ENCODE measurements at regions not wholly inside any gene's neighbourhood (a gene's known extent, or its start where the extent isn't known, plus 50 kb on each side); places are given as distances from the start of the nearest gene placed in this dataset.

DNA sequence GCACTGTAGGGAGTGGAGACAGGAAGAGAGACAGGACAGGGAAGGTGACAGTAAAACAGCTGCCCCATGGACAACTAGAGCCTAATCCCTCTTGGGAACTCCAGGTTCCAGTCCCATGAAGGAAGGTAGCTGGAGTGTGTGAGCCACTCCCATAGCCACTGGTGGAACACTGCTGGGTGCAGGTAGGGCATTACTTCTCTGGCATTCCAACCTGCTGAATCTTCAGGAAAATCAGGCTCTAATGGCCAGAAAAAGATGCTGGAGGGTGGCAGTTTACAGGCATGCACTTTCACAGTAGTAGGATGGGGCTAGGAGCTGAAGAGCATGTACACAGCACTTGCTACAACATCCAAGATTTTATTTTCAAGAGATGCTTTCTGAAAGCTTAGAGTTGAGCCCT is 259.4 kb downstream of the AUH start:
- DNase-seq = no peak

DNA sequence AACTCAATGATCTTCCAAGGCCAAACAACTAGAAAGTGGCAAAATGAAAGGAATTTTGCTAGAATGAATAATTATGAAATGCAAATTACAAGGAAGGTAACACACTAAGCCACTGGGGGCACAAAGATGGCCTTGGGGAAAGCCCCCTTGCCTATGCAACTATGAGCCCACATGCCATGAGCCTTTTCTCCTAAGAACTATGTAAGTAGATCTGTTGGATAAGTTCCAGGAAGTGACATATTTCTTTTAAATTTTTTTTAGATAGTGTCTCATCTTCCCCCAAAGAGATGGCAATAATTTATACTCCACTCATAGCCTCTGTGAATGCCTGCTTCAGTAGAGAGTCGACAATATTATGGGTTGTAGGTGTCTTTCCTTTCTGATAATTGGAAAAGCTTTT is 257.8 kb downstream of the AUH start:
- no peak for DNase-seq

DNA sequence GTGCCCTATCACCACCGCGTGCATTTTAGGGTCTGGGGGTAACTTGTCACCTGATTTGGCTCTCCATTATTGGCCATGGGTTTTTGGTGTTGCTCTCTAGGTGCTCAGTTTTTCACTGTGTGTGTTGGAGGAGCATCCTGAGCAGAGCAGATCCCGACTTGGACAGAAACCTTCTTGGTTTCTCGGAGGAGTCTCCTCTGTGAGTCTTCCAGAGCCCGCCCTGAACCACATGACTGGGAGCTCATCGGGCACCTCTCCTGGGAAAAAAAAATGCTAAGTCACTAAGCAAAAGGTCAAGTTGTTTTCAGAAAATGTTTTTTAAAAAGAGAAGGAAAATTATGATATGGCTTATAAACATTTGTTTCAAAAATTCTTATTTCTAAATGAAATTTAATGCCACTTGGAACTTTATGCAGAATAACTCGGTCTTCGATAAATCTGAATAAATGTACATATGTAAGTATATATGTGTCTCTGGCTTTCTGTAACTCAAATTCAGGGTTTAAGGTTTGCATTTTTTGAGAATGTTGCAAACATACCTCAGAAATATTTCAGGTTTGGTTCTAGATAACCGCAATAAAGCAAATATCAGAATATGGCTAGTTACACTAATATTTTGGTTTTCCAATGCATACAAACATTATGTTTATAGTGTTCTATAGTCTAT is 255.2 kb downstream of the AUH start:
- no peak for DNase-seq

DNA sequence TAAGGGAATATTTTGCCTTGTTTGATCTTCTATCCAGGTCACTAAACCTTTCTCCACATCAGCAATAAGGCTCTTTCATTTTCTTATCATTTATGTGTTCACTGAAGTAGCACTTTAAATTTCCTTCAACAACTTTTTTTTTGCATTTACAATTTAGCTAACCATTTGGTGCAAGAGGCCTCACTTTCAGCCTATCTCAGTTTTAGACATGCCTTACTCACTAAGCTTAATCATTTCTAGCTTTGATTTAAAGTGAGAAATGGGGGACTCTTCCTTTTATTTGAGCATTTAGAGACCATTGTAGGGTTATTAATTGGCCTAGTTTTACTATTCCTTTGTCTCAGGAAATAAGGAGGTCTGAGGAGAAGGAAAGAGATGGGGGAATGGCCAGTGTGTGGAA is 250.5 kb downstream of the AUH start:
- DNase-seq = no peak

DNA sequence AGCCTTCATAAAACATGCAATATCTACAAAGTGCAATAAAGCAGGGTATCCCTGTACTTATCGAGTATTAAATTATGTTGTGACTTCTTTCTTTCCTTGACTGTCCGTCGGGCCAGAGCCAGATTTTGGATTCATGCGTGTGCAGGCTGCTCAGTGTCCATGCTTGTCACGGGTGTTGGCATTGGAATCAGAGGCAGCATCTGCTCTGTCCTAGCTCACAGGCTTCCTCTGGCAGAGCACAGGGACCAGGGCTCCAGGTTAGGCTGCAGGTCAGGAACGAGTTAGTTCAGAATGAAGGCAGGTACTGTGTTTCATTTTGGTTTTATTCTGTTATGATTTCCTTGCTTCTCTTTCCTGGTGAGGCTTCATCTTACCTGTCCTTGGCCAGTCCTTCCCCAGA is 249.8 kb downstream of the AUH start:
- no peak for DNase-seq

DNA sequence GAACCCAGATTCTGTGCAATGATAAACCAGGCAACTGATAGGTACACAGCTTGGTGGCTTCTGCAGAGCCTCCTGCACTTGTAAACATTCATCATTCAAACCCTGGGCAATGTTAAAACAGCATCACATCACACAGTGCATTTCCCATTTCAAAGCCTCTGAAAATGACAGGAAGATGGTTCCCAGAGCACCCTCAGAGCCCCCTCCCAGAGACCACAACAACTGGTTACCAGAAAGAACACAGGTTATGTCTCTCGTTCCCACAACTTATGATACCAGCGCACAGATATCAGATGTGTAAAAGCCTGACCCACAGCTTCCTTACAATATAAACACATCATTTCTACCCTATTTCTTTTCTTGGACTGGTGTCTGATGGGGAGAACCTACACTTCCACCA is 248.7 kb downstream of the AUH start:
- DNase-seq = no peak

DNA sequence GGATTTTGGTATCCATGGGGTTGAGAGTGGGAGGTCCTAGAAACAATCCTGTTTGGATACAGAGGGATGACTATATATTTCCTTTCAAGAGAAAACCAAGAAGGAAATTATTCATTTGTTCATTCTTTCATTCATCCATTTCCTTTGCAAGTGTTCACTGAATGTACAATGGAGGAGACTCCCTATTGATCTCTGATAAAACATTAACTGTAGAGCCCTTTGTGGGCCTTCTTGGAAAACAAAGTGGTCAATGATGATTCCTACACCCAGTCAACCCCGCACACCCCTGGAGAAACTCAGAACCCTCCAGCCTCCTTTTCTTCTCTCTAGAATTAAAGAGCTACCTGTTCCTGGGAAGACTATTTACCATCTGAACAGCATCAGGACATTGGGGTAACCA is 247.3 kb downstream of the AUH start:
- DNase-seq = no peak

DNA sequence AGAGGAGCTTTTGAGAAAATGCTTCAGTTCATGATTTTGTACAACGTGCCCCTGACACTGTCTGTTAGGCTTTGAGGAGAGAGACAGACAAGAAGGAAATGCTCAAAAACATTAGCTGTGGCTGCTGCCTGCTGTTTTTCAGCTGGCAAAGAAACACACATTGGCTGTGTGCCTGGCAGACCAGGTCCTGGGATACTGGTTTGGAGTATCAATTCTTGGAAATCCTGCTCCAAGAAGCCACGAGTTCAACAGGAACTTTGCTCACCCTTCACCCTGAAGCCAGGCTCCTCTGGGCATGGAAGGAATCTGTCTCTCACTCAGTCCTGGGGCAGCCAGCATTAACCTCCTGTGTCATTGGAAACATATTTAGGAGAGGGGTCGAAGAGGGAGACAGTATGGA is 245.5 kb downstream of the AUH start:
- no peak for DNase-seq

DNA sequence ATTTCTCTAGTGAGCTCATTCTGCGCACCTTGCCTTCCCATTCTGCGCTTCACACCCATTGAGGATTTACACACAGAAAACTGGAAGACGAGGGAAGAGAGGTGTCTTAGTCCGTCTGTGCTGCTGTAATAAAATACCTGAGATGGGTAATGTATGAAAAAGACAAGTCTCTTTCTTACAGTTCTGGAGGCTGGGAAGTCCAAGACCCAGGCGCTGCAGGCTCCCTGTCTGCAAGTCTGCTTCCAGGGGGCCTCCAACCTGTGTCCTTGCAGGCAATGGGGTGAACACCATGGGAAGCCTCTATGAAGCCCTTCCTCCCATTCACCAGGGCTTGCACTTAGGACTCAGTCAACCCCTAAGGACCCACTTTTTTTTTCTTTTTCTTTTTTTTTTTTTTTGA is 245.0 kb downstream of the AUH start:
- no peak for DNase-seq

DNA sequence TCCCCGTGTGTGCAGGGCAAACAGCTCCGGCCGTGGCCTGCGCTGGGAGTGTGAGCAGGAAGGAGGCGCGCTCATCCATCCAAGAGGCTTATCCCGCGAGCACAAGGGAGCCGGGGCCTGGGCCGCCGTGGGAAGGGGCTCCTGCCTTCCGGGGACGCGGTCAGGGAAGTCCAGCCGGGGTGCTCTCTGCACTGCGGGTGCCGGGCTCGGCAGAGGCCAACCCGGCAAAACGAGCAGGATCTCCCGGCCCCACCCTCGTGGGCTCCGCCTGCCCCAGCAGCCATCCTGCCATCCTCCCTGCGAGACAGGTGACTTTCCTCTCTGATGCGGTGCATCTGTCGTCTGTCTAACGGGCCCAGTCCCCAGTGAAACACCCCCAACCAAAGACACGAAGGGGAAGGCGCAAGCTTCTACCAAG is 244.2 kb downstream of the AUH start:
- no peak for DNase-seq

DNA sequence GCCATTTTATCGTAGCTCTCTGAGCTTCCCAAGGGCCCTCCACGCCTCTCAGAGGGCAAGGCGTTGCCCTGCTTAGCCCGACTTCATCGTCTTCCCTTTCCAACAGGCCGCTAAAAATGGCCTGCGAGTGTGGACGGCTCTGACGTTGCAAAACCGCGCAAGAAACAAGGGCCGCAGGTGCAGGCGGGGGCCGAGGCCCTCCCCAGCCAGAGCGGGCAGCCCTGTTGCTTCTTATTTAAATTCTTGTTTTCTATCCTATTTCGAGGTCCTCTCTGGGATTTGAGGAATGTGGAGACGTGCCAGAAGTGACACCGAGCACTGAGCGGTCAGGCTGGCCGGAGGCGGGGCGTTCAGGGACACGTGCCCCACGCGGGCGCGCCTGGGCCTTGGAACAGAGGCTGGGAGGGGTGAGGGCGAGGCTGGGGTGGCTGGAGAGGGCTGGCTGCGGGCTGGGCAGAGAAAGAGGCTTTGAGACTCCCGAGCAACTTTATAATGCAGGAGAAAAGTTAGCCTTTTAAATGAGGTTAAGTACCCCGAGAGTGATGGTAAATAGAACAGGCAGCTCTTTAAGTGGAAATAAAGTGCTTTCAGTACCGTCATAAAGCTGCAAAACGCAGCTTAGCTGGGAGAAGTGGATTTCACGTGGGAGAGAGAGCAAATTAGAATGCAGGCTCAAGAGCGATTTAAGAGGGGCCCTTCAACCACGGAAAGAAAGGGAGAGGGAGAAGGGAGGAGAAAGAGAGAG is 243.6 kb downstream of the AUH start:
- peak in 1 of 2 donors; percentile 47 for DNase-seq

DNA sequence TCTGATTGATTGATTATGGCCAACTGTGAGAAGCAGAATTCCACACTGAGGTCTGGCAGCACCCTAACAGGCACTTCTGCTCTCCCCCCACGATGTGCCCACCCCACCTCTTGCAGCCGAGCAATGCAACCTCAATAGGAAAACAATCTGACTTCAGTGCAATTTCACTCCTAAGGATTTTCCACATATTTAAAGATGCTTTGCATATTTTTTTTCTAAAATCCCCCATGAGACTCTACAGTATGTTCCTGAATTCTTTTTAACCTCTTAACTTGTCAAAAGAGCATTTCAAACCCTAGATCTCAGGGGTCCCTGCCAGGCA is 243.1 kb downstream of the AUH start:
- DNase-seq = no peak

DNA sequence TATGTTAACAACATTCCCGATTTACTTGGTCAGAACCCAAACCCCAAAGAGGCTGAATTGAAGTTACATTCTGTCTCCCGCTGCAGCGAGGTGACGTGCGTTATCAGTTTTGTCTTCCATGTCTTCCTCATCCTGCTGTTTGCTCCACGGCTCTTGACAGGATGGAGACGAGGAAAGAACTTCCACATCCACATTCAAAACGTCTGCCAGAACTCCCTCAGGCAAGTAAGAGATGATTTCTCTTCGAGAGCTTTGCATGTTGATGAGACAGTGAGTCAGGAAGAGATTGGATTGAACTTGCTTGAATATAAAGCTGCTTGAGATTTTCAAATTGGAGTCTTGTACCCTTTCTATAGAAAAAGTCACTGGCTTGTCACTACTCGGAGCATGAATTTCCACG is 242.6 kb downstream of the AUH start:
- DNase-seq = no peak

DNA sequence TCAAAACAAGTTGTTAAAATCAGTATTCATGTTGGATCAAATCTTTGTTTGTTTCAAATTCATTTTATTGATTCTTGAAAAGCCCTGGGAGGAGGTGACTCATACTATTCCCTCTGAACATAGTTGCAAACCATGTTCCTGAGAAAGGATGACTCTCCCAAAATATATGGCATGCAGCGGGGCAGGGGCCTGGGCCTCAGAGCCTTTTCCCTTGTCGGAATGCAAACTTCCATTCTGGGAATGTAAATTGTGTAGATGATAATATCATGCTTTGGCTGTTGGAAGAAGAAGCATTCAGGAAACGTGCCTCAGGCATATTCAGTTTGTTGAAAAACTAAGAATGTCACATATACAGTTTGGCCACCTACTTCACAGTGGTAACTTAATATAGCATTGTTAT is 242.0 kb downstream of the AUH start:
- DNase-seq = no peak

DNA sequence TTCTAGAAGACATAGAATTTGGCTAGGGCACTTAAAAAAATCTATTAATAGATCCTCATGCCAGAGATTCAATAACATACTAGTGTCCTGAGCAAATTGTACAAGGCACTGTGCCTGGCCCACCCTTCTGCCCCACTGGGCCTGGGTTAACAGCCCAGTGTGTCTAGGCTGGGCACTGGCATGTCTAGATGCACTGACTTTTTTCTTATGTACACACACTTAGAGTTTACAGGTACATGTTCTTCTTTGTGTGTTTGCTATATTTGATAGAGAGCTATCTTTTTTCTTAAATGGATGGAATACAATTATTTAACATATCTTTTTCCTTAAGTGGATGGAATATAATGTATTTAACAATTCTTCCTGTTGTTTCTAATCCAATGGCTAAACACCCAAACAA is 241.5 kb downstream of the AUH start:
- no peak for DNase-seq

DNA sequence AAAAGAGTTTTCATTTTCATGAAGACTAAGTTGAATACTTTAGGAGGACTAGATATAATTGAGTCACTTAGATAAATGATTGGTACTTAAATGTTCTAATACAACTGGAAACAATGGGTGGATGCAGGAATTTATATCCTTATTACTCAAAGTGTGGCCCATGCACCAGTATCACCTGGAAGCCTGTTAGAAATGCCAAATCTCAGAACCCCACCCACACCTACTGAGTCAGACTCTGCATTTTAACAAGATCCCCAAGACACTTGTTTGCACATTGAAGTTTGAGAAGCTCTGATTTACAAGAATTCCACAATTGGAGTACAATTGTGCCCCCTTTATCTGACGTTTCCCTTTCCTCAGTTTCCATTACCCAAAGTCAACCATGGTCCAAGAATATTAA is 239.0 kb downstream of the AUH start:
- DNase-seq = no peak

DNA sequence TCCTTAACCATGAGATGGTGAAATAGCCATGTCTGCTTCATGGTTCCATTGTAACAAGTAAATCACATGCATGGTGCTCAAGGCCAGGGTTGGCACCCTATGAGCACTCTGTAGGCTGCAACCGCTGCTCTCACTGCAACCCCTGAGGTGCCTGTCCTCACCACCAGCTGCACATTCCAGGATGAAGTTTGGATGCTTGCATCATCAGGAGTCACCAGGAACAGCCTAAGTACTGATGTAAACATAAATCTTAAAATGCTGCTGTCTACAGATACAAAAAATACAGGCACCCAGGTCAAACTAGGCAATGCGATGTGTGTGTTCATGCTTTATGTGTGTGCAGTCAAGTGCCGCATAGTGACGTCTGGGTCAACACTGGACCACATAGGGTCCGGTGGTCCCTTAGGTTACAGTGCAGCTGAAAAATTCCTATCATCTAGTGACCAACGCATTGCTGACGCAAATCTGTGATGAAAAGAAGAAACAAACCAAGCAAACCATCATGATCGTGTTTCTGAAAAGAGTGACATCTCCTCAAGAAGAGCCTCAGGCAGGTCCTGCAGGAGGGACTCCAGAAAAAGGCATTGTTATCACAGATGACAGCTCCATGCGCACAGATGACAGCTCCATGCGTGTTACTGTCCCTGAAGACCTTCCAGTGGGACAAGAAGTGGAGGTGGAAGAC is 234.8 kb downstream of the AUH start:
- DNase-seq = no peak

DNA sequence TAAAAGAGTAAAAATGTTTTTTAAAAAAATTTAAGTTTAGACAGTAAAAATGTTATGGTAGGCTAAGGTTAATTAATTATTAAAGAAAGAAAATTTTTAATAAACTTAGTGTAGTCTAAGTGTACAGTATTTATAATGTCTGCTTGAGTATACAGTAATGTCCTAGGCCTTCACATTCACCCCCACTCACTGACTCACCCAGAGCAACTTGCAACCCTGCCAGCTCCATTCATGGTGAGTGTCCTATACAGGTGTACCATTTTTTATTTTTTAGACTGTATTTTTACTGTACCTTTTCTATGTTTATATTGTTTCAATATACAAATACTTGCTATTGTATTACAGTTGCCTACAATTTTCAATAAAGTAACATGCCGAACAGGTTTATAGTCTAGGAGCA is 234.1 kb downstream of the AUH start:
- DNase-seq = no peak

DNA sequence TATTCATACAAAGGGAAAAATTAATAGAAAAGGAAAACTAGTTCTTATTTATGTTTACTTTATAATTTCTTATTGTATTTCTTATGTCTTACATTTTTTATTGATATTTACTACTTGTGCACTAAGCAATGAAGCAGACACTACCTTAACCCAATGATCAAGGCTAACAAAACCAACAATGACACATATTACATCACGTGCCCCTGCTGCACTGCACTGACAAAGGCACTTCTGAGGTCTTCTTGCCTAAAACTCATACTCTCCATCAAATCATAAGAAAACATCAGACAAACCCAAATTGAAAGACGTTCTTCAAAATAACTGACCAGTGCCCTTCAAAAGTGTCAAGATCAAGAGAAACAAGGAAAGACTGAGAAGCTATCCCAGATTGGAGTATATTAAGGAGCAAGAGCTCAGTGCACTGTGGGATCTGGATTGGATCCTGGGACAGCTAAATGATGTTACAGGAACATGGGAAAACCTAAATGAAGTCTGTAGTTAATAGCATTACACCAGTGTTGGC is 230.9 kb downstream of the AUH start:
- DNase-seq = no peak

DNA sequence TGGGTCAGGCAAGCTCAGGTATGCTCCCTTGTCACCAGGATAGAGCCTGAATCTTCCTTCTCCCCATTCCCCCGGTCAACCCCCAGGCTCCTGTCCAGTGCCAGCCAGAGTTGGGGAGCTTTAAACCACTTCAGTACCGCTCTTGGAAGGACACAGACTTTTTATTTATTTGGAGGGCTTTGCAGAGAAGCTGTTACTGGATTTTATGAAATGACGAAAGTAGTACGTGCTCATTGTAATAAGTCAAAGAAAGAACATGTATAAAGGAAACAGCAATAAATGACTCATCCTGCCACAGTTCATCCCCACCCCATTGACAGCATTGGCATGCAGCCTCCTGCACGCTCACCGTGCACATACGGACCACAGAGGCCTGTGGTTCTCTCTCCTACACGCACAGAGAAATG is 230.3 kb downstream of the AUH start:
- peak; percentile 31 to 59 for DNase-seq

DNA sequence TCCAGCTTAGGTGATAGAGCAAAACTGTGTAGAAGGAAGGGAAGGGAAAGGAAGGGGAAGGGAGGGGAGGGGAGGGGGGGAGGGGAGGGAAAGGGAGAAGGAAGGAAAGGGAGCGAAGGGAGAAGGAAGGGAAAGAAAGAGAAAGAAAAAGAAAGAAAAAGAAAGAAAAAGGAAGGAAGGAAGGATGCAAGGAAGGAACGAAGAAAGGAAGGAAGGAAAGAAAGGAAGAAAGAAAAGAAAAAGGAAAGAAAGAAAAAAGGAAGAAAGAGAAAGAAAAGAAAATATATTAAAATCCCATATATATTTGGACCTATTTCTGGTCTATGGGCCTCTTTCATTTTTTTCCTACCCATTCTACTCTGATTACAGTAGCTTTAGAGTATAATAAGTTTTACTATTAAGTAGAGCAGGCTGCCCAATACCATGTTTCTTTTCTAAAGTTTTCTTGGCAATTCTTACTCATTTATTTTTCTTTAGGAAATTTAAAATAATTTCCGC is 229.1 kb downstream of the AUH start:
- no peak for DNase-seq

DNA sequence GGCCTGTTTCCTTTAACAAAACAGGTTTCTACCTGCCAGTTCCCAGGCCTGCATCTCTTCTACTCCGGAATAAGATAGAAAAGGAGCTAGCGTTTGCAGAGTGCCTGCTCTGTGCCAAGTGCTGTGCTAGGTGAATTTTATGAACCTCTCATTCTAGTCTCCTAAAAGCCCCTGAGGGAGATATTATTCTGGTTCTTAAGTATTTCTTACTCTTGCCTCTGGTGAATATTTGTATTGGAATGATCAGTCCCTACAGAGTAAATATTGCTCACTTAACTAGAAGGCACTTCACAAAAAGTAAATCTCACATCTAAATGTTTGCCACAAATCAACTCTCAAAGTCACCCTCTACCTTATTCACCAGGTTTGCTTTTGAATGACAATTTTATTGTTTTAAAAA is 227.1 kb downstream of the AUH start:
- no peak for DNase-seq

DNA sequence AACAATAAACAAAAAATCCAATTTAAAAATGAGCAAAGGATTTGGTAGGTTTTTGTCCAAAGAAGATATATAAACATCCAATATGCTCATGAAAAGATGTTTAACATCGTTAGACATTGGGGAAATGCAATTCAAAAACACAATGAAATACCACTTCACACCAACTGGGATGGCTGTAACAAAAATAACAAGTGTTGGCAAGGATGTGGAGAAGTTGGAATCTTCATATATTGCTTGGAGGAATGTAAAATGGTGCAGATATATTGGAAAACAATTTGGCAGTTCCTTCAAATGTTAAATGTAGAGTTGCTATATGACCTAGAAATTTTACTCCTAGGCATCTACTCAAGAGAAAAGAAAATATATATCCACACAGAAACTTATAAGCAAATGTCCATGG is 224.3 kb downstream of the AUH start:
- DNase-seq = no peak

DNA sequence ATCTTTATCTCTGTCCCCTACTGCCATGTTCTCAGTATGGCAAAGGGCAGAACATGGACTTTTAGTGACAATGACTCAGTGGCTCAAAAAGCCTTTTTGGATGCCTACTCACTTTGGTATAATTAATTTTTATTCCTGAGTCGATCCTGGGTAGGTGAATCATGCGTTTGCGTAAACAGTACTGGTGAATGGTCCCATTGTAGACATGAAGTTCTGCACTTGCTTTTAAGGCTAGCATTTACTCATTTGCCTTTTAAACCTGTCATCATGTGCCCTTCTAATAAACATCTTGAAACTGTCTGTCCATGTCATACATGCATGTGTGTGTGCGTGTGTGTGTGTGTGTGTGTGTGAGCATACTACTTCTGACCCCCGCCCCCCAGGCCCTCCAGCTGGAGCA is 223.0 kb downstream of the AUH start:
- no peak for DNase-seq

Data from CD4-positive, alpha-beta T cell treated with Interleukin-1 beta for 1 hour (primary cell).